ENCODE measurements at regions not wholly inside any gene's neighbourhood (a gene's known extent, or its start where the extent isn't known, plus 50 kb on each side); places are given as distances from the start of the nearest gene placed in this dataset.
"Not testable (repeated sequence)": the region's sequence is repeated elsewhere in the genome, so short reads cannot be mapped to it uniquely, and the experiment has no call there.

DNA sequence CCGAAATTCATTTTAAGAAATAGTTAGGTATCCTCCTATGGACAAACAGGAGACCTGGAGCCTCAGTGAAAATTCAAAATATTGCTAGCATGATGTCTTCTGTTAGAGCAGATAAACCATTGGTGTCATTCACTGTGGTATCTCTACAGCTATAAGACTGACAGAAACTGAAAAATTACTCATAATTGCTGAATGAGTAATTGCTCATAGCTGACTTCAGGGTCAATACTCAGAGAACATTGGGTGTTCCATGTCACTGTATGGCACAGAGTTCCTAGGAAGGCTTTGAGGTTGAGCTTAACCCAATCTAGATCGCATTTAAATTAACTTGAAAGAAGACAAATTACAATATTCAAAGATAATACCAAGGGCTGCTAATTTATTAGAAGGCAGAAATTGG is 109.0 kb downstream of the HSFY2 start:
- no peaks in the 10 kb centered on the region for H3K36me3 ChIP-seq
- intact Hi-C loops (cut with DNase I; ENCODE audit: low total_unique reads) = no loop called here
- no peaks in the 10 kb centered on the region for H3K27me3 ChIP-seq
- TF ChIP-seq POLR2A (IDR thresholded peaks at IDR 0.05) = no peak
- no peak for TF ChIP-seq EP300 (IDR thresholded peaks at IDR 0.05)
- TF ChIP-seq CTCF (IDR thresholded peaks at IDR 0.05) = no peak
- TF ChIP-seq POLR2AphosphoS5 (IDR thresholded peaks at IDR 0.05) = no peak
- no peak for DNase-seq
- H3K4me1 ChIP-seq = no peaks in the 10 kb centered on the region
- no peaks in the 10 kb centered on the region for H3K9me3 ChIP-seq
- H3K4me3 ChIP-seq = no peak overlapping the region
- 52 to 68% (median 62%) methylated on average over 2 of the region's 2 CpGs; no CpG with 5 or more reads in 2 of the 5 donors for WGBS, 5 donors
- H3K27ac ChIP-seq = no peak overlapping the region

DNA sequence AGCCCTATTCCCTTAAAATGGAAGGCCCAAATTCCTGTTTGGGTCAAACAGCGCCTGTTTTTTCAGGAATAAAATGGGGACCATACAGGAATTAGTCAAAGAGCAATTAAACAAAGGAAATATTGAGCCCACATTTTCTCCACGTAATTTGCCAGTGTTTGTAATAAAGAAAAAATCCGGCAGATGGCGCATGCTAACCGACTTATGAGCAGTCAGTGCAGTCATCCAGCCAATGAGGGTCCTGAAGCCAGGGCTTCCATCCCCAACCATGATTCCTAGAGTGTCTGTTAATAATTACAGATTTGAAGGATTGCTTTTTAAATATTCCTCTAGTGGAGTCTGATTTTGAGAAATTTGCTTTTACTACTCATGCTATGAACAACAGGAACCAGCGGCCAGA is 103.7 kb downstream of the HSFY2 start:
- H3K27me3 ChIP-seq = no peaks in the 10 kb centered on the region
- H3K9me3 ChIP-seq = no peaks in the 10 kb centered on the region
- WGBS, 5 donors = 15 to 29% (median 23%) methylated on average over 6 of the region's 6 CpGs; no CpG with 5 or more reads in 2 of the 5 donors
- intact Hi-C loops (cut with DNase I; ENCODE audit: low total_unique reads) = no loop called here
- DNase-seq = no peak
- TF ChIP-seq CTCF (IDR thresholded peaks at IDR 0.05) (peak in 2 of 7 experiments; percentile 27 to 28), POLR2AphosphoS5 (IDR thresholded peaks at IDR 0.05) (no peak), POLR2A (IDR thresholded peaks at IDR 0.05) (no peak)
- H3K4me1 ChIP-seq = no peaks in the 10 kb centered on the region
- H3K36me3 ChIP-seq = no peaks in the 10 kb centered on the region
- no peak overlapping the region for H3K27ac ChIP-seq
- H3K4me3 ChIP-seq = no peak overlapping the region

- intact Hi-C loops (cut with DNase I; ENCODE audit: low total_unique reads) = no loop called here
- no peaks in the 10 kb centered on the region for H3K4me1 ChIP-seq
- 78 to 79% (median 78%) methylated on average over 4 of the region's 4 CpGs; no CpG with 5 or more reads in 2 of the 5 donors for WGBS, 5 donors
- H3K4me3 ChIP-seq = no peak overlapping the region
- no peak for DNase-seq
- no peaks in the 10 kb centered on the region for H3K27me3 ChIP-seq
- no peaks in the 10 kb centered on the region for H3K36me3 ChIP-seq
- no peak for TF ChIP-seq EP300 (IDR thresholded peaks at IDR 0.05)
- no peak for TF ChIP-seq POLR2A (IDR thresholded peaks at IDR 0.05)
- TF ChIP-seq CTCF (IDR thresholded peaks at IDR 0.05) = no peak
- no peak for TF ChIP-seq POLR2AphosphoS5 (IDR thresholded peaks at IDR 0.05)
- H3K27ac ChIP-seq = no peak overlapping the region
- H3K9me3 ChIP-seq = no peaks in the 10 kb centered on the region
Measured at GRCh38 chrY:18671970-18672369, 101.6 kb downstream of the HSFY2 start.

DNA sequence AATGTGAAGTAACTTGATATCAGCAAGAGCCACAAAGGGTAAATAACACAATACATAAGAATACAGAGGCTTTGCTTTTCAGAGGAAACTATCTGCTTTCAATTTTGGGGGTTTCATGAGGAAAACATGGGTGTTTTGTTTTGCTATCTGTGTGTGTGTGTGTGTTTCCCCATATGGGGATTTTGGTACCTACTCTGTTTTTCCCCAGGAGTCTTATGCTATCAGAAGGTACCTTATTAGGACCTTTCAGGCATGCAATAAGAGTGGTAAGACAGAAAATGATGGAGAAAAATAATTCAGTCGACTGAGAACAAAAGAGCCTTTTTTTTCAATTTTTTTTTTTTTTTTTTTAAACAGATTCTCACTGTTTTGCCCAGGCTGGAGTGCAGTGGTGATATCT is 87.5 kb downstream of the HSFY2 start:
- H3K9me3 ChIP-seq; H3K27me3 ChIP-seq; H3K4me3 ChIP-seq; H3K27ac ChIP-seq; H3K4me1 ChIP-seq; DNase-seq; intact Hi-C loops (cut with DNase I; ENCODE audit: low total_unique reads); H3K36me3 ChIP-seq: not testable (repeated sequence)
- WGBS, 5 donors = no CpG with 5 or more reads among the region's 1 CpG

DNA sequence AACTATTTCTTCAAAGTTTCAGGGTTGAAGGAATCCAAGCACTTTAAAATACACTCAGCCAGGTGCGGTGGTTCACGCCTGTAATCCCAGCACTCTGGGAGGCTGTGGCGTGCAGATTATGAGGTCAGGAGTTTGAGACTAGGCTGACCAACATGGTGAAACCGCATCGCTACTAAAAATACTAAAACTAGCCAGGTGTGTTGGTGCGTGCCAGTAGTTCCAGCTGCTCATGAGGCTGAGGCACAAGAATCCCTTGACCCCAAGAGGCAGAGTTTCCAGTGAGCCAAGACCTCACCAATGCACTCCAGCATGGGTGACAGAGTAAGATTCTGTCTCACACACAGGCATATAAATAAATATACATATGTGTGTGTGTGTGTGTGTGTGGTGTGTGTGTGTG is 85.2 kb downstream of the HSFY2 start:
- DNase-seq; intact Hi-C loops (cut with DNase I; ENCODE audit: low total_unique reads); H3K27ac ChIP-seq; H3K27me3 ChIP-seq; H3K9me3 ChIP-seq; H3K36me3 ChIP-seq; H3K4me1 ChIP-seq; H3K4me3 ChIP-seq: not testable (repeated sequence)
- WGBS, 5 donors = no CpG with 5 or more reads among the region's 6 CpGs

DNA sequence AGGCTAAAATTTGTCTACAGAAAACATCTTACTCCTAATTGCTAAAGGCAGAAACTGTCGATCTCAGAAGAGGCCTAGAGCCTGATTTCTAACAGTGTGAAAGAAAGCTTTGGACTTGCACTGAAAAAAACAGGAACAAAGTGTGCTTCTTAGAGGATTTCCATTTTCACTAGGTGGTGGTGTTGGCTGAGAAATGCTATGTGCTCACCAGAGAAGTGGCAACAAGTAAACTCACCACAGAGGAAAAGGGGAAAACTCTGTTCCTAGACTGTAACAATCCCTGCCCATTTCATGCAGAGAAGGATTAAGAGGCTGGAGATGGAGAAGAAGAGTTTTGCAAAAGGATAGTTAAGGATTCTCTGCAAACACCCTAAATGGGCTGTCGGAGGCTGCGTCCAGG is 84.1 kb downstream of the HSFY2 start:
- intact Hi-C loops (cut with DNase I; ENCODE audit: low total_unique reads); DNase-seq; H3K36me3 ChIP-seq; H3K27ac ChIP-seq; H3K9me3 ChIP-seq; H3K4me3 ChIP-seq; H3K27me3 ChIP-seq; H3K4me1 ChIP-seq: not testable (repeated sequence)
- WGBS, 5 donors = no CpG with 5 or more reads among the region's 3 CpGs

DNA sequence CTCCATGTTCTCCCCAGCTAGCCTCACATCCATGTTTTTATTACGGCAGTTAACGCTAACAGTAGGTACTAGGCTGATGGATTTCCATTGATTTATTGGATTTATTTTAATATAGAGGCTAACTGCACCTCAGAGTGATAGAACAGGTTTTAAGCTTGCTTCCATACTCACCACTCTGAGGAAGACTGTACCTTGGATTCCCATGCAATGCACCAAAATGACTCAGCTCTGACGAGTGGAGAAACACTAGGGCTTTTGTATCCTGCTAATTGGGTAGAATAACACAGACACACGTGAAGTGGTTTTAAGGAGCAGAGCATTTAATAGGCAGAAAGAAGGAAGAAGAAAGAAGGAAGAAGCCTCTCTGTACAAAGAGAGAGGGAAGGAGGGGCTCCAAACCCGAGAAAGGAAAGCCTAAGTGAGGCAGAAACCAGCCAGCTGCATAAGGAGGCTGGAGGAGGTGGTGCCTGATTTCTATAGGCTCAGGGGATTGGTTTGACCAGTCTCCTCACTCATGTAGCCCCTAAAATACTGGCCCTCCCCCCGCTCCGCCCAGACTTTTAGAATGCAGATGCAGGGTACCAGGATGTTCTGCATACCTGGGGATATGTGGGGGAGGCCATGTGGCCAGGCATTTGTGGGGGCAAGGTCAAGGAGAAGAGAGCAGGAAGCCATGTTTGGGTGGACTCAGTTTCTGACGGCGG is 83.5 kb downstream of the HSFY2 start:
- H3K9me3 ChIP-seq; H3K27ac ChIP-seq; H3K4me3 ChIP-seq; DNase-seq; H3K4me1 ChIP-seq; intact Hi-C loops (cut with DNase I; ENCODE audit: low total_unique reads); H3K27me3 ChIP-seq; H3K36me3 ChIP-seq: not testable (repeated sequence)
- WGBS, 5 donors = no CpG with 5 or more reads among the region's 9 CpGs

GRCh38 chrY:18696788-18697187 is 76.7 kb downstream of the HSFY2 start:
- intact Hi-C loops (cut with DNase I; ENCODE audit: low total_unique reads); H3K27me3 ChIP-seq; H3K4me1 ChIP-seq; H3K9me3 ChIP-seq; H3K27ac ChIP-seq; DNase-seq; H3K4me3 ChIP-seq; H3K36me3 ChIP-seq: not testable (repeated sequence)

GRCh38 chrY:18704198-18704597 is 69.3 kb downstream of the HSFY2 start:
- H3K4me1 ChIP-seq; H3K9me3 ChIP-seq; DNase-seq; intact Hi-C loops (cut with DNase I; ENCODE audit: low total_unique reads); H3K36me3 ChIP-seq; H3K4me3 ChIP-seq; H3K27ac ChIP-seq; H3K27me3 ChIP-seq: not testable (repeated sequence)
- no CpG with 5 or more reads among the region's 1 CpG for WGBS, 5 donors

All from stomach (tissue), 8 donors.